Mammary epithelial cell (primary cell): ENCODE measurements at regions not wholly inside any gene's neighbourhood (a gene's known extent, or its start where the extent isn't known, plus 50 kb on each side); places are given as distances from the start of the nearest gene placed in this dataset.

ENCODE experiments used
- CTCF ChIP-seq, 2 donors: IDR thresholded peaks in 1 of 2; conservative IDR thresholded peaks in 1 of 2; 2 replicates each; pipeline ENCODE4 v1.5.1; 2011 to 2012; ENCODE audit warnings: inconsistent platforms in 2 of 2, low read length in 2 of 2, mild to moderate bottlenecking in 2 of 2, control low read depth in 1 of 2, low read depth in 1 of 2; ENCODE audit not compliant: insufficient read depth in 1 of 2; ENCODE audit errors: extremely low read depth in 1 of 2
- EZH2 ChIP-seq: IDR thresholded peaks from 2 replicates; pipeline ENCODE4 v1.6.1; 2012; ENCODE audit warnings: low read length, inconsistent platforms, borderline replicate concordance

- TF ChIP-seq CTCF (conservative IDR thresholded peaks at IDR 0.05 in 1 of 2, IDR thresholded peaks at IDR 0.05 in 1 of 2; ENCODE audit: extremely low read depth in 1 of 2, insufficient read depth in 1 of 2, low read depth in 1 of 2, low read length in 2 of 2) (no peak), EZH2 (no peak)
Observed at GRCh38 chr1:203406446-203407045, 55.6 kb upstream of the FMOD start.
